Neuronal stem cell (in vitro differentiated cells): ENCODE measurements at regions not wholly inside any gene's neighbourhood (a gene's known extent, or its start where the extent isn't known, plus 50 kb on each side); places are given as distances from the start of the nearest gene placed in this dataset.
"Not testable (repeated sequence)": the region's sequence is repeated elsewhere in the genome, so short reads cannot be mapped to it uniquely, and the experiment has no call there.

Source experiments
- DNase-seq: peaks from one replicate; pipeline ENCODE4 v3.0.0-alpha.2; 2013; ENCODE audit warnings: low spot score
- H2AFZ ChIP-seq: one replicate; pipeline ENCODE4 v1.6.1; 2013; ENCODE audit warnings: mild to moderate bottlenecking, low read length, inconsistent platforms
- H2AK5ac ChIP-seq: 2 replicates; pipeline ENCODE4 v1.6.1; 2013; ENCODE audit warnings: low read depth, mild to moderate bottlenecking, inconsistent platforms, low read length, moderate library complexity, mixed read lengths
- H2BK120ac ChIP-seq: 2 replicates; pipeline ENCODE4 v1.6.1; 2013; ENCODE audit warnings: low read depth, mild to moderate bottlenecking, inconsistent platforms, low read length, moderate library complexity, mixed read lengths
- H2BK12ac ChIP-seq: one replicate; pipeline ENCODE4 v1.6.1; 2013; ENCODE audit warnings: low read length, inconsistent platforms
- H2BK15ac ChIP-seq: 2 replicates; pipeline ENCODE4 v1.6.1; 2013; ENCODE audit warnings: mild to moderate bottlenecking, low read length, inconsistent platforms, mixed read lengths
- H2BK5ac ChIP-seq: one replicate; pipeline ENCODE4 v1.6.1; 2013; ENCODE audit warnings: inconsistent platforms, mild to moderate bottlenecking, low read length, moderate library complexity
- H3K14ac ChIP-seq: one replicate; pipeline ENCODE4 v1.6.1; 2013; ENCODE audit warnings: low read length, inconsistent platforms
- H3K18ac ChIP-seq: 2 replicates; pipeline ENCODE4 v1.6.1; 2013; ENCODE audit warnings: low read length, inconsistent platforms
- H3K23ac ChIP-seq: 2 replicates; pipeline ENCODE4 v1.6.1; 2013; ENCODE audit warnings: low read depth, mild to moderate bottlenecking, mixed read lengths, low read length, inconsistent platforms; ENCODE audit not compliant: poor library complexity
- H3K27ac ChIP-seq: replicated peaks from 3 replicates; pipeline ENCODE4 v1.5.1; 2013; ENCODE audit warnings: low read length, inconsistent platforms
- H3K27me3 ChIP-seq, 3 experiments: 2 replicates each; pipeline ENCODE4 v1.6.1; 2013; ENCODE audit warnings: low read length in 3 of 3, mild to moderate bottlenecking in 2 of 3, inconsistent platforms in 1 of 3, low read depth in 1 of 3, mixed read lengths in 1 of 3, moderate library complexity in 1 of 3; ENCODE audit not compliant: control insufficient read depth in 3 of 3, insufficient read depth in 3 of 3
- H3K36me3 ChIP-seq, 2 donors: replicated peaks in 1 of 2; 2 replicates each; pipeline ENCODE4 v1.6.1; 2013; ENCODE audit warnings: low read length in 2 of 2; ENCODE audit not compliant: control insufficient read depth in 2 of 2, insufficient read depth in 2 of 2
- H3K4ac ChIP-seq: 2 replicates; pipeline ENCODE4 v1.6.1; 2013; ENCODE audit warnings: inconsistent platforms, mild to moderate bottlenecking, low read length, moderate library complexity
- H3K4me1 ChIP-seq, 2 donors: 1 replicate in 1 of 2; 2 replicates in 1 of 2; pipeline ENCODE4 v1.6.1; 2013; ENCODE audit warnings: low read length in 2 of 2, low read depth in 1 of 2; ENCODE audit not compliant: control insufficient read depth in 2 of 2, insufficient read depth in 1 of 2
- H3K4me2 ChIP-seq: one replicate; pipeline ENCODE4 v1.6.1; 2013; ENCODE audit warnings: mild to moderate bottlenecking, low read length, inconsistent platforms; ENCODE audit not compliant: insufficient read depth, poor library complexity, severe bottlenecking
- H3K4me3 ChIP-seq, 2 donors: 2 replicates each; pipeline ENCODE4 v1.5.1; 2013; ENCODE audit warnings: low read length in 2 of 2, mild to moderate bottlenecking in 2 of 2, inconsistent platforms in 1 of 2, moderate library complexity in 1 of 2
- H3K79me1 ChIP-seq: one replicate; pipeline ENCODE4 v1.6.1; 2013; ENCODE audit warnings: low read depth, mild to moderate bottlenecking, inconsistent platforms, low read length, moderate library complexity
- H3K9ac ChIP-seq: one replicate; pipeline ENCODE4 v1.6.1; 2013; ENCODE audit warnings: mild to moderate bottlenecking, low read depth, low read length, inconsistent platforms; ENCODE audit not compliant: poor library complexity
- H3K9me3 ChIP-seq, 2 donors: replicated peaks in 1 of 2; 2 replicates each; pipeline versions ENCODE3 to v1.6.1; 2013; ENCODE audit warnings: low read length in 2 of 2, mild to moderate bottlenecking in 2 of 2, inconsistent platforms in 1 of 2, low read depth in 1 of 2, mixed read lengths in 1 of 2, moderate library complexity in 1 of 2; ENCODE audit not compliant: control insufficient read depth in 2 of 2, insufficient read depth in 1 of 2
- H4K8ac ChIP-seq: one replicate; pipeline ENCODE4 v1.6.1; 2013; ENCODE audit warnings: low read depth, mild to moderate bottlenecking, inconsistent platforms, low read length, moderate library complexity
- H4K91ac ChIP-seq: one replicate; pipeline ENCODE4 v1.6.1; 2013; ENCODE audit warnings: low read length, low read depth, mild to moderate bottlenecking, inconsistent platforms; ENCODE audit not compliant: poor library complexity
- WGBS, 2 donors: extraction: QIAGEN DNeasy Blood & Tissue Kit; methylation state at CpG; one replicate each; pipeline ENCODE4 v1.1.7; 2013; ENCODE audit warnings: missing lambda C conversion rate in 2 of 2, mixed read lengths in 1 of 2; ENCODE audit not compliant: insufficient read length in 2 of 2, insufficient replicate concordance in 1 of 2; ENCODE audit errors: extremely low coverage in 2 of 2; 5-methylcytosine and 5-hydroxymethylcytosine counted together

- Histone ChIP-seq H4K91ac (no peak overlapping the region), H3K14ac (no peak overlapping the region), H3K79me1 (no peaks in the 10 kb centered on the region), H2BK12ac (no peak overlapping the region), H3K36me3 (no peaks in the 10 kb centered on the region), H4K8ac (no peak overlapping the region), H2AK5ac (no peak overlapping the region), H3K23ac (peak overlapping the region; percentile 59), H3K27ac (no peak overlapping the region), H2BK120ac (no peak overlapping the region), H3K4me2 (no peak overlapping the region), H2BK15ac (no peak overlapping the region), H3K9me3 (no peaks in the 10 kb centered on the region), H3K27me3 (no peaks in the 10 kb centered on the region), H2BK5ac (no peak overlapping the region), H3K9ac (no peak overlapping the region), H3K18ac (no peak overlapping the region), H3K4me3 (no peak overlapping the region), H3K4ac (no peak overlapping the region), H2AFZ (peak overlapping the region; percentile 45), H3K4me1 (peaks cover 0 to 2% of the 10 kb centered on the region in 2 donors)
- no CpG with 5 or more reads among the region's 15 CpGs for WGBS, 2 donors
- no peak for DNase-seq
Measured at GRCh38 chr7:142528608-142529408, 220.5 kb upstream of the PRSS1 start.

DNA sequence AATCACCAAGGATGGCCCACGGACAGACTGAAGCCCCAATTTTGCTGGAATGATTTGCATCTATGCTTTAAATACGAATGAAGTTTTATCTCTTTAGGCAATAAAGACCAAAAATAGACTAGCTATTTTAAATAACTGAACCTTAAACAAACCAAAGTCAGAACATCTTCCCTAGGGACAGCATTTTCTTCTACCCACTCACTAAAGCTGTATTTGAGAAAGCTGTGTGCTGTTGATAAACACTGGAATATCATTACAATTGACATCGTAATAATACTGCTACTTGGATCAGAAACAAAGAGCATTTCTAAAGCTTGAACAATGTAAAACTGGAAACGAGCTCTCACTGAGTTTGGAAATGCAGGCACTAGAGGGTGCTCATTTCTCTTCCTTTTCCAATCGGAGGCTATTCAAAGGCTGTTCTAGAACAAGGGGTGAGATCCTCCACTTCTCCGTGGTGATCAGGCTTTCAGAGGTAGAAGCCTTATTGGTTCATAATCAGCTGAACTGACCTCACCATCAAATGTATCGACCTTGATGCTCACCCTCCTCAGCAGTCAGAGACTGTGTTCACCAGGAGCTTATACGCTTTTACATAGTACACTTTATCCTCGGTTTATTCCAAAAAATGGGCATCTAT, 225.3 kb upstream of the PRSS1 start:
- H2BK12ac ChIP-seq: no peak overlapping the region
- H3K18ac ChIP-seq: no peak overlapping the region
- no peak overlapping the region for H3K14ac ChIP-seq
- no peak overlapping the region for H2AK5ac ChIP-seq
- H2AFZ ChIP-seq: no peak overlapping the region
- H3K27me3 ChIP-seq: no peaks in the 10 kb centered on the region
- no peaks in the 10 kb centered on the region for H3K4me1 ChIP-seq
- no peaks in the 10 kb centered on the region for H3K79me1 ChIP-seq
- H3K27ac ChIP-seq: no peak overlapping the region
- no CpG with 5 or more reads among the region's 9 CpGs for WGBS, 2 donors
- H3K9me3 ChIP-seq: no peaks in the 10 kb centered on the region
- H4K91ac ChIP-seq: no peak overlapping the region
- no peak overlapping the region for H2BK5ac ChIP-seq
- H3K4me3 ChIP-seq: no peak overlapping the region
- no peak overlapping the region for H2BK15ac ChIP-seq
- no peak for DNase-seq
- no peak overlapping the region for H4K8ac ChIP-seq
- H3K4ac ChIP-seq: no peak overlapping the region
- no peak overlapping the region for H3K9ac ChIP-seq
- no peak overlapping the region for H3K23ac ChIP-seq
- no peak overlapping the region for H2BK120ac ChIP-seq
- H3K4me2 ChIP-seq: no peak overlapping the region
- H3K36me3 ChIP-seq: no peaks in the 10 kb centered on the region

DNA sequence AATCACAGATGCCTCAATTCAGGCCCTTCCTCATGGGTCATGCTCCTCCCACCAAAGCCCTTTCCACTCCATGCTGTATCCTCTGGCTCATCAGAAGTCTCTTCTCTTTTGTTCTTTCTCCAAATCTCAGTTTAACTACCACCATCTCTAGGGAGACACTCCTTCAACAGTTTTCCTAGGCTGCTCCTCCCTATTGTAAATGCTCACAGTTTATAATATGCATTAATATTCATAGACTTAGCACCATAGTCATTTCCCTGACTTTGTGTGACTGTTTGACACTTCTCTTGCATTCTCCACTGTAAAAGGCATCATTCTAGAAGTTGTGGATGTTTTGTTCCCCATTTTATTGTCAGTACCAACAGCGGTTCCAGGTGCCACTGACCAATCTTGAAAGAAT, 226.5 kb upstream of the PRSS1 start:
- WGBS, 2 donors: no CpG with 5 or more reads among the region's 1 CpG

GRCh38 chr7:142520885-142521284, 228.4 kb upstream of the PRSS1 start:
- H3K18ac ChIP-seq, H3K14ac ChIP-seq, H2BK12ac ChIP-seq, H3K36me3 ChIP-seq, H2BK15ac ChIP-seq, H3K23ac ChIP-seq, H3K4me1 ChIP-seq, H4K8ac ChIP-seq, H2BK5ac ChIP-seq, H2AK5ac ChIP-seq, H3K9ac ChIP-seq, H4K91ac ChIP-seq, H3K79me1 ChIP-seq, DNase-seq, H2AFZ ChIP-seq, H2BK120ac ChIP-seq, H3K4me2 ChIP-seq, H3K4ac ChIP-seq, H3K9me3 ChIP-seq, H3K27ac ChIP-seq, H3K4me3 ChIP-seq, H3K27me3 ChIP-seq: not testable (repeated sequence)
- WGBS, 2 donors: no CpG with 5 or more reads among the region's 2 CpGs

More for the DNA sequence above, 226.5 kb upstream of the PRSS1 start:
- H3K9me3 ChIP-seq: no peaks in the 10 kb centered on the region
- H3K23ac ChIP-seq: no peak overlapping the region
- H2AK5ac ChIP-seq: no peak overlapping the region
- no peaks in the 10 kb centered on the region for H3K79me1 ChIP-seq
- H3K4ac ChIP-seq: no peak overlapping the region
- no peak overlapping the region for H2BK15ac ChIP-seq
- H3K4me3 ChIP-seq: no peak overlapping the region
- H3K9ac ChIP-seq: no peak overlapping the region
- H2BK120ac ChIP-seq: no peak overlapping the region
- no peak overlapping the region for H2AFZ ChIP-seq
- H3K4me2 ChIP-seq: no peak overlapping the region
- no peak overlapping the region for H2BK12ac ChIP-seq
- no peak overlapping the region for H4K91ac ChIP-seq
- no peak for DNase-seq
- H4K8ac ChIP-seq: no peak overlapping the region
- no peaks in the 10 kb centered on the region for H3K36me3 ChIP-seq
- no peaks in the 10 kb centered on the region for H3K4me1 ChIP-seq
- no peaks in the 10 kb centered on the region for H3K27me3 ChIP-seq
- H3K27ac ChIP-seq: no peak overlapping the region
- no peak overlapping the region for H2BK5ac ChIP-seq
- no peak overlapping the region for H3K18ac ChIP-seq
- no peak overlapping the region for H3K14ac ChIP-seq
